GM18498 (cell line): ENCODE measurements at regions not wholly inside any gene's neighbourhood (a gene's known extent, or its start where the extent isn't known, plus 50 kb on each side); places are given as distances from the start of the nearest gene placed in this dataset.
"Not testable (repeated sequence)": the region's sequence is repeated elsewhere in the genome, so short reads cannot be mapped to it uniquely, and the experiment has no call there.

Source experiments
- ATAC-seq: cut with Tn5 transposase; IDR thresholded peaks from one replicate; pipeline ENCODE4 v1.9.1; 2021; ENCODE audit warnings: mild to moderate bottlenecking, moderate library complexity; ENCODE audit not compliant: unreplicated experiment

DNA sequence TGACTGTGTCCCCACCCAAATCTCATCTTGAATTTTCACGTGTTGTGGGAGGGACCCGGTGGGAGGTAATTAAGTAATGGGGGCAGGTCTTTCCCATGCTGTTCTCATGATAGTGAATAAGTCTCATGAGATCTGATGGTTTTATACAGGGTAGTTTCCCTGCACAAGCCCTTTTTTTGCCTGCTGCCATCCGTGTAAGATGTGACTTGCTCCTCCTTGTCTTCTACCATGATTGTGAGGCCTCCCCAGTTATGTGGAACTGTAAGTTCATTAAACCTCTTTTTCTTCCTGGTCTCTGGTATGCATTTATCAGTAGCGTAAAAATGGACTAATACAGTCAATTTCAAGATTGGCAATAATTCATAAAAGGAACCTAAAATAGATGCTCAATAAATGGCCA, 261.0 kb downstream of the ETV1 start:
- ATAC-seq, result not testable (repeated sequence)

DNA sequence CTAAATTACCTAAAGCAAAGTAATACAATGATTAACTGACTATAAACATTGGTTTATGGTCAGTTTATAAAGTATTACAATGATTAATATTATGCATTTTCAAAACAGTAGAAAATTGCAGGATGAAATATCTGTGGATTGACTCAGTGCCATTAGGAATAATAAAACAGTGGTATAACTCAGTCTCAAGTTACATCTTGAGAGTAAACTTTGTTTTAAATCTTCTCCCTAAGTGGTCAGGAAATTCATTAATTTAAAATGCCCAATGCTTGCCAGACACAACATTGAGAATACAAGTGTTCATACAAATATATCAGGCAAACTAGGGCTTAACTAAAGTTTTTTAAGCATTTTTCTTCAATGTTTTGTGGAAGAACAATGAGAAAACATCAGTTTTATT, 257.8 kb downstream of the ETV1 start:
- ATAC-seq, result no peak

DNA sequence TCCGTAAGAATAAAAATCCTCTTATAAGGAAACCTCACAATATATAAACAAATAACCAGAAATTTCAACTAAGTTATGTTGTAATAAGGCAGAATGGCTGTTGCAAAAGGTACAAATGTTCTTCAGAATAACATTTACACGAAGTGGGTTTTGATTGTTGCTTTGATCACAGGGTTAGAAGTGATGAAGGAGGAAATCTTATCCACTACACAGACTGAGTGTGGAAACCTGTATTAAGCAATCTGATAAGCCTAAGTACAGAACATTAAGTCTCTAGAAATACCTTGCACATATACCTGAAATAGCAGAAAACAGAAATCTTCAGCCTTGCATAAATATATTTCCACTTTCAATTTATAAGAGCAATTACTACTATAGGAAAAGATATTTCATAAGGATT, 251.9 kb downstream of the ETV1 start:
- ATAC-seq, result no peak

DNA sequence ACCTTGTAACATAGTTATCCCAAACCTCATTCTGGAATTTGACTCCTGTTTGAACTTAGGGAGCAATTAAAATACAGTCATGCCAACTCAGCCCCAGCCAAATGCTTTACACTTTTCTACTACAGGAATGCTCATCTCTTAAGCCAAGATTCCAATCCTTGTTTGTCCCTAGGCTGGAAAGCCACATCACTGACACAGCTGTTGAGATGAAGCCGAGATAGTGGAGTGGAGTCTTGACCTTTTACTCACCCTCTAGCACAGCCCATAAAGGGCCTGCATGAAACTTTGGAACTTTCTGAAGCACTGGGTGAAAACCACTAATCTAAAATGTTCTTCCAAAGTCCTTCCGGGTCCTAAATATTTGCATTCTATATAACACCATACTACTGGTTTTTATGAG, 247.3 kb downstream of the ETV1 start:
- no peak for ATAC-seq

DNA sequence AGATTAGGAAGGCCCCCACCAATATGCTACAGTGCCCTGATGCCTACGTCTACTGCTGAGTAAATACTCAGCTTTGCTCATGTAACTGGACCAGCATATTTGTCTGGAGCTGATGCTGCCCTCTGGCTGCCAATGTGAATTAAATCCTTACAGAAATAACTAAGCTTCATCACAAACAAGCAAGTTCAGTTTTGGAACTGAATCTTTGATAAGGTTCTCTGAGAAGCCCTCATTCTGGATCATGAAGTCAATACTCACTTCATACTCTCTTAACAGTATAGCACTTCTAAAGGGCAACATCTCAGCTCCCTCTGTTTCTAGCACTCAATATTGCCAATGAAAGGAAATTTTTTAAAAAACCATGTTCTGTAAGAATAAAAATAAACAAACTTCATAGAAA, 246.7 kb downstream of the ETV1 start:
- no peak for ATAC-seq

DNA sequence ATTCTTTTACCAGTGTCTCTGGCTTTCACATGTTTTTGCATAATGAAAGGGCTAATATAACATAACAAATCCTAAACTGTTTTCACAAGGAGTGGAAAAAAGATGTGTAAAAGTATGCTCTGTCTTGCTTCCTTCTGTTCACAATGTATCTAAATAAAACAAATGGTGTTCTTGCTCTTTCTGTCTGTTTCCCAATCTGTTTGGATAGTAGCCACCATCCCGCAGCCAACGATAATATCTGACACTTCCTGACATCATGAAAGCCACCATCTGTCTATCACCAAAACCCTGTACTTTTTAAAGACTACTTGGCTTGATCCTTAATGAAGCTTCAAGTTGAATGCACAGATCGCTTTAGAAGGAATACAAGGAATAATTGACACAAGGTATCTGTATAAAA, 246.2 kb downstream of the ETV1 start:
- no peak for ATAC-seq

DNA sequence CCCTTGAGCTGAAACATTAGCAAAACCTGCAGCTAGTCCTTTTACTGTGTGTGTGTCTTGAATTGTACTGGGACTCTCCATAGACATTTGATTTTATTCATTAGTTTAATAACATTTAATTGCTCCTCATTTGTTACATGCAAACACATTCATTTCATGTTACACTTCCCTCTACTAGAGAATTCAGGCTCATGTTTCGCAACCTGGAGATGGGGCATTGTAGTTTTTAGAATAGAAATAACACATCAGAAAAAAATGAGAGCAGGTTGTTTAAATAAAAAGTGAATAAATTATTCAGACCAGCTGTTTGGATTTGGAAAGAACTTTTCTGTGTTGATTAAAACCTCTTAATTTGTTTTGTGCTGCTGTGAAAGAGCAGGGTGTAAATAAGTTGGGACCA, 243.9 kb downstream of the ETV1 start:
- no peak for ATAC-seq

DNA sequence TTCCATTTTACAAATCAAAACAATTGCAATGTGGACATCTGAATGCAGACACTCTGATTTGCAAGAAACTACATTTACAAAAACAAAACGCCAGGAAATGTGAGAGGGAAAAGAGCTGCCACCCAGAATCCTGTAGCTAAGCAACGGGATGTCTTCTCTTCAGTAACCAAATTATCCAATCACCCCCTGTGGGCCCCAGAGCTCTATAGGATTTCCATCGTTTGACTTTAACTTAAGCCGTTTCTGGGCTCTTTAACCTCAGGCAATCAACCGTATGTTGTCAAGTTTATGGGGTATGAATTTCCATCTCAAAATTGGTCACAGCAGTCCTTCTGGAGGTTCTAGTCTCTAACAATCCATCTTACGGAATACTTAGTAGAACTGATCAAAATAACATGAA, 240.5 kb downstream of the ETV1 start:
- ATAC-seq, result no peak

DNA sequence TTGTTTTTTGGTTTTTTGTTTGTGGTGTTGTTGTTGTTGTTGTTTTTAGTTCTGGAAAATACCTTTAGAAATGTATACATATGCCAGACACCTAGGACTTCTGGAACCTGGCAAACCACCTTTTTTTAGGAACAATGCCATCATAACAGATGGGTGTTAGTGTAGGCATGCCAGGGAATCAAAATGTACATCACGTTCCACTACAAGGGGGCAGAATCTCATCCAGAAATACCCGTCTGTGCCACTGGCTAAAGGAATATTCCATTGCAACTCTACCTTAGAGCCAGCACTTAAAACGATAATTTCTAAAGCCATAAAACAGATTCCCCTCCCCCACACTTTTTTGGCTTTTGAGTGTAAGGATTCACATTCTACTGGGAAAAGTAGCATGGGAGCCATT, 239.8 kb downstream of the ETV1 start:
- no peak for ATAC-seq

DNA sequence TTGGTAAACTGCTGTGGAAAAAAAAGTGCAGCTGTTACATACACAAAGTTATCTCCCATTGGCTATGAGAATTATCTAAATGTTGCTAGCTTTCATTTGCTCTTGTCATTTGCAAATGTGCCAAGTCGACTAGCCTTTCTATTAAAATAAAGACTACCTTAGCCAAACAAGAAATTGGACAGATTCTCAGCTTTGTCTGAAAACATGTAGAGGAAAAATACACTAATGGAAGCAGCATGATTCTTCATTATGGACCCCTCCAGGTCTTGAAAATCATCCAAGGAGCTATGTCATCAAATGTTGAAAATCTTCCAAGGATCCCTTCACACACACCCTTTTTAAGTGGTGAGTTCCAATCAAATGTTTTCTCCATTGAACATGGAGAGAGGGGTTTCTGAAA, 237.7 kb downstream of the ETV1 start:
- no peak for ATAC-seq

DNA sequence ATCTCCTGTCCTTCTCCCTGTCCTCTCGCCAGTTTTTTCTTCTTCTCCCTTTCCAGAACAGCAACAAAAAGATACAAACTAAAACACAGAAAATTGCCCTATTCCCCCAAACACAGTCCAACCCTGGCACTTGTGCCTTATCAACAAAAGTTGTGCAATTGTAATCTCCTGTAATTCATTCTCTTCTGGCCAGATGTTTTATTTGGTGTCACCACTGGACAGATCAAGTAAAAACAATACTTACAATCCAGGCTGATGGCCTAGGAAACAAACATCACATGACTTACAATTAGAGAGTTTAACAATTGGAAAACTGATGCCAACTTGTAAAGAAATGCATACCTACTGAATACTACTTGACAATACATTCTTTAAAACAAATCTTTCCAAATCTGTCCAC, 231.6 kb downstream of the ETV1 start:
- ATAC-seq, result no peak

DNA sequence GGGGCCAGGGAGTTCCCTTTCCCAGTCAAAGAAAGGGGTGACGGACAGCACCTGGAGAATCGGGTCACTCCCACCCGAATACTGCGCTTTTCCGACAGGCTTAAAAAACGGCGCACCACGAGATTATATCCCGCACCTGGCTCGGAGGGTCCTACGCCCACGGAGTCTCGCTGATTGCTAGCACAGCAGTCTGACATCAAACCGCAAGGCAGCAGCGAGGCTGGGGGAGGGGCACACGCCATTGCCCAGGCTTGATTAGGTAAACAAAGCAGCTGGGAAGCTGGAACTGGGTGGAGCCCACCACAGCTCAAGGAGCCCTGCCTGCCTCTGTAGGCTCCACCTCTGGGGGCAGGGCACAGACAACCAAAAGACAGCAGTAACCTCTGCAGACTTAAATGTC, 223.6 kb downstream of the ETV1 start:
- ATAC-seq, result not testable (repeated sequence)

DNA sequence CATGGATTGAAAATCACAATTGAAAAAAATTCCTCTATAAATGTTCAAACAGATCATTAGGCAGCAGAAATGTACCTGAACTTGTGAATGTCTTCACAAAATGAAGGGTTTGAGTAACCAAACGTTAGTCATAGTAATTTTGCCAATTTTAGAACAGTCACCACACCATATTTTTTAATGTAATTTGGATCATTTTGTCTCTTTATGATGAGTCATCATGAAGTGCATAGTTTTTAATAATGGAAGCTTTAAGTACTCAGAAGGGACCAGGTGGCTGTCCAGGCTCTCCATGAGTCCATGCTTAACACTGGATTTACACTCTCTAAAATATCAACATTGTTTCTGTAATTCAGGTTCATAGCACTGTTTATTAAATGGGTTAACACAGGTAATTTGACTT, 219.2 kb downstream of the ETV1 start:
- no peak for ATAC-seq

DNA sequence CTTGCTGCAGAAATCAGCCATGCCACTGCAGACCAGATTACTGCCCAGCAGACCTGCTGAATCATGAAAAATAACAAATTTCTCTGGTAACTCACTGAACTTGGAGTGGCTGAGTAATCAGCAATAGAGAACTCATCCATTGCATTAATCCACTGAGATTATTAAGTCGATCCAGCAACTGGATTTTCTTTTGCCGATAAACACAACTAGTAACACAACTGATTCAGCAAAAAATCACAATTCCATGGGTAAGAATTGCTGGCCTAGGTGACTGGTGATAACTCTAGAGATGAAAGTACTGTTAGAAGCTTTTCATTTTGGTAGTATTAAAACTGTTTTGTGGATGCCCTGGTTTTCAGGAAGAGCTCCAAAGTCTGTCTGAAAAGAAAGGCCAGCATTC, 214.5 kb downstream of the ETV1 start:
- no peak for ATAC-seq

DNA sequence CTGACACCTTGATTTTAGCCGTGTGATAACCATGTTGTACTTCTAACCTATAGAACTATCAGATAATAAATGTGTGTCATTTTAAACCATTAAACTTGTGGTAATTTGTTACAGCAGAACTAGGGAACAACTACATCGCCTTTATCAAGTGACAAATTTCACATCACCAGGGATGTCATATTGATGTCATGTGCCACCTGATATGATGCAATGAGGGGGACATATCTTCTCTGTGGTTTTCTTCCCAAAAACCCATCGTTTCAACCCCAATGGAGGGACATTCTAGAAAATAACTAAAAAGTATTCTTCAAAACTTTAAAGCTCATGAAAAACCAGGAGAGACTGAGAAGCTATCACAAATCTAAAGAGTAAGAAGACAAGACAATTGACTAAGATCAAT, 212.2 kb downstream of the ETV1 start:
- no peak for ATAC-seq

DNA sequence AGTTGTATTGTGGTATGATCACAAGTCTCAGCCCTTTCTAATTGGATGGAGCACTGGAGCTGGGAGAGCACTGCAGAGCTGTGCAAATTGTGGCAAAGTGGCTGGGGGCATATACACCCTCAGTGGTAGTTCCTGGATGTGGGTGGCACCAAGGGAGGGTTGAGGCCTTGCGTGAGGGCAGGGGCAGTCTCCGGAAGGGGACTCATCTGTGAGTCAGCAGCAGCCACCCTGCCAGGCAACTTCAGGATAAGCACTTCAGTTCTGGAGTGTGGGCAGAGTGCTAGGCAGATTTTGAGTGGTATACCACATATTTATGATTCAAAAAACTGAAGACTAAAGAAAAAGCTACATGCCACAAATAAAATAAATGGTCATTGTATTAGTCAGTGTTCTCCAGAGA, 210.5 kb downstream of the ETV1 start:
- no peak for ATAC-seq

DNA sequence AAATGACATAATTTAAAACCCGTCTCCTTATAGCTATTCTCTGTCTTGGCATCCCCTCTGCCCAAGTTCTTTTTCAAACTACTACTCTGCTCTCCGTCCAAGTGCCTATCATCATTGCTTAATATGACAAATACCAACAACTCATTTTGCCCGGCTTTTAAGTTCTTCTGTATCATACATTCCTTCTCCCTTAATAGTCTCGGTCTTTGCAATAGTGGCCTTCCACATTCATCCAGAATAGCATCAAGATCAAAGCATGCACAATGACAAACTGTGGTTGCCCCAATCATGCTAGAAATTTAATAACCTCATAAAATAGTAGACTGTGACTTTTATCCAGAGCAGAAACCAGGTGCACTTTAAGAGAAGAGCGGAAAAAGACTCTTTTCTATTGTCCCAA, 198.9 kb downstream of the ETV1 start:
- no peak for ATAC-seq

DNA sequence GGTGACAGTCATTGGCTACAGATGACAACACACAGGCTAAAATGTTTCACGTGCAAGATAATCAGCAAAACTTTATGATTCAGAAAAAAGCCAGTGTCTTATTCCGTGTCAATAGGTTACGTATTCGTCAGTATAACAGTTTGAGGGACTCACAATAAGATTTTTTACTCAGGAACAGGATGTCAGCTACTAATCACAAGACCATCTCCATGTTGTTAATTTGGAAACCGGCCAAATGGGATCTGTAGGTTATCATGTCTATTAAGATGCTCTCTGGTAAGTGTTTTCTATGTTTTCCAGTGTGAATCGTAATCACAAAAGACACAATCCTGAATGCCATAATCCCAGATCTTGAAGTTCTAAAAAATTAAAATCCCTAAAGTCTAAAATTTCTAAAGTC, 197.3 kb downstream of the ETV1 start:
- ATAC-seq, result no peak

DNA sequence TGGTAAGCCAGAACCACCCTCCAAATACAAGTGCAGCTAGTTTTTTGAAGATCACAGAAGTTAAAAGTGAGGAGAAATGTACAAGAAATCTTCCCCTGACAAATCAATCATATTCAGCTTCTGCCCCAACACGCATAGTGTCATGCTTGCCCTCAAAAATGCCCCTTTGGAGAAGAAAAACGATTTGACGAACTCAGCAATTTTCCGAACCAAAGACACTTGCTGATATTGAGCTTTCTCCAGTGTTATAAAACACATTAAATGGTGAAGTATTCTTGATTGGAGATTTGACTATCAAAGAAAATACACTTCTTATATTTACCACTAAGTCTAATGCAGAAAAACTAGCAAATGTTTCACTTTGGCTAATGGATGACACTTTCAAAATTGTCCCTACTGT, 195.5 kb downstream of the ETV1 start:
- ATAC-seq, result no peak

DNA sequence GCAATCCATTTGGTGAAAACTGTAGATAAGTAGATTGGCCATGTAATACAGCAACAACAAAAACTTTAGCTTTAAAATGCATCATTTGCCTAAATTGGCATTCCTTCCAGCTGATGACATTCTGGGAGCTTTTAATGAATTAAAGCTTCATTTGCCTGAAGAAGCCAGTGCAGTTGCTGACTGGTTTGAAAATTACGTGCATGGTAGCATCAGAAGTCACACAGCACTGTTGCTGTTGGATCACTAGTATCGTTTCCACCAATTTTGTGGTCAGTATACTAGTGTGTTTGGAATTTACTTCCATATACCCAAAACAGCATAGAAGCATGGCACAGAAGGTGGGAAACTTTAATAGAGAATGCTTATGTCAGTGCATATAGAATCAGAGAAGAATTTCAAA, 194.9 kb downstream of the ETV1 start:
- ATAC-seq, result no peak

DNA sequence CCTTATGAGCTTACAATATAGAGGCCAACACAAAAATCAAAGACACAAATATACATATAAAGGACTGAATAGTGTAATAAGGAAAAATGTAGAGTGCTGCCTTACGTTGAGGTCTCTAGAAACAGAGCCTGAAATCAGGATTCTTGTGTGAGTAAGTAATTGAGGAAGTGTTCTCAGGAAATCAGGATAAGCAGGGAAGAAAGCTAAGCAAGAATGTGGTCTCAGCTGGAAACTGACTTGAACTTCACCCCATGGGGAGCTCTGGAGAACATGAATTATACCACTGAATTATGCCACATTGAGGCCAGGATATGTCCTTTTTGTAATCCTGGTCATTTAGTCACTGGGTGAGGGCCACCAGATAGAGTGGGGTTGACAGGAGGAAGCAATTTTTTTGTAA, 191.9 kb downstream of the ETV1 start:
- ATAC-seq, result no peak

DNA sequence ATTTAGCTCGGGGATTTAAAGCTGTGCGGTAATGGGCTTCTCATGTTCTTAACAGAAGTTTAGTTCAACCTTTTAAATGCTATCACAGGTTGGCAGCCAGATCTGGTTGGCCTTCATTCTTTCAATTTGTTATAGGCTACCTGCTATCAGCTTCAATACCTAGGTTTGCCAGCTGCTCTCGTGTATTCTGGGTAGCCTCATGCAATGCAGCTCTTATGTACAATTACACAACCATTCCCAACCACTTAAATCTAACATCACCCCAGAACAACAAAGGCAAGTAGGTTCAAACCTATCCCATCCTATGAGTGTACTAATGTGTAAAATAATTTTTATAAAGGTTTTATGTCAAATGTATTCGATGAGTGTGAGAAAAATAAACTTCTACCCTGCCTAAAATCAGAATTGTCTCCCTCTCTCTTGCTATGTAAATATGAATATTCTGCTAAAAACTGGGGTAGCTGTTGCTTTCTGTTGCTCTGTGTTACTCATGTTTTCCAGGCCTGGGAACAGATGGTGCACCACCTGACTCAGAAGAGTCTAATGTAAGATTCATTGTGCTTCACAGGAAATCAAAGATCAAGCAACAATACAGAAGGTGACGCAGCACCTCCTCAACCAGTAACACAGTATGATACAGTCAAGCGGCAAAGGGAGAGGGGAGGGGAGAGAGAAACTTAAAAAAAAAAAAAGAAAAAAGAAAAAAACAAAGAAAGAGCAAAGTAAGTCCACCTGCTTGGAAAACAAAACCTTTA, 188.6 kb downstream of the ETV1 start:
- no peak for ATAC-seq

DNA sequence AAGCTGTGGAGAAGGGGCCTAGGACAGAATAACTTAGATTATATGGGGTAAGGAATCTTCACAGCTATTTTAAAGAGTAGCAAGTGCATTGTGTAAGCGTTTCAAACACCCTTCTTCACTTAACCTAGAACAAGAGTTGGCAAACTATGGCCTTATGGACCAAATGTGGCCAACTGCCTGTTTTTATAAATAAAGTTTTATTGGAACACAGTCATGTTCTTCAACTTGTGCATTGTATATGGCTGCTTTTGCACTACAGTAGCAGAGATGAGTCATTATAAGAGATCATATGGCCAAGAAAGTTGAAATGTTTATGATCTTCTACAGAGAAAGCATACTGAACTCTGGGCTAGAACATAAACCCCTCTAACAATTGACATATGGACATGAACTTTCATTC, 187.8 kb downstream of the ETV1 start:
- ATAC-seq, result no peak
